Thyroid gland (tissue), 4 donors: ENCODE measurements at regions not wholly inside any gene's neighbourhood (a gene's known extent, or its start where the extent isn't known, plus 50 kb on each side); places are given as distances from the start of the nearest gene placed in this dataset. TPM values are rescaled to one million over a fixed set of nuclear protein-coding genes. Genes with fewer than 3 reads are reported as not detected.

ENCODE experiments used
- DNase-seq, 2 donors: peaks; one replicate each; pipeline ENCODE4 v3.0.0-alpha.2; 2019
- H3K27ac ChIP-seq, 3 donors: fragments of 200-600 bp; sonication (generic); 1 replicate in 2 of 3; 2 replicates in 1 of 3; pipeline ENCODE4 v1.5.1; 2016 to 2019; ENCODE audit warnings: mild to moderate bottlenecking in 1 of 3, moderate library complexity in 1 of 3
- H3K27me3 ChIP-seq: fragments of 200-600 bp; sonication (generic); one replicate; pipeline ENCODE4 v1.5.1; 2019
- H3K36me3 ChIP-seq, 2 donors: fragments of 200-600 bp; sonication (generic); one replicate each; pipeline ENCODE4 v1.5.1; 2016 to 2019
- H3K4me1 ChIP-seq, 2 donors: fragments of 200-600 bp; sonication (generic); one replicate each; pipeline ENCODE4 v1.5.1; 2017 to 2019
- H3K4me3 ChIP-seq, 3 donors: fragments of 200-600 bp; sonication (generic); replicated peaks in 1 of 3; 1 replicate in 2 of 3; 2 replicates in 1 of 3; pipeline ENCODE4 v1.5.1; 2016; ENCODE audit warnings: mild to moderate bottlenecking in 1 of 3
- H3K9me3 ChIP-seq: fragments of 200-600 bp; sonication (generic); one replicate; pipeline ENCODE4 v1.5.1; 2017
- POLR2A ChIP-seq, 2 donors: fragments of 450-650 bp; IDR thresholded peaks; one replicate each; pipeline ENCODE4 v1.6.1; 2017; ENCODE audit warnings: antibody characterized with exemption in 2 of 2, mild to moderate bottlenecking in 2 of 2, moderate library complexity in 1 of 2
- WGBS, 2 donors: methylation state at CpG; one replicate each; pipeline ENCODE4 v1.1.5; 2017; 5-methylcytosine and 5-hydroxymethylcytosine counted together
- intact Hi-C: fragments of 100-400 bp; cut with DNase I; formaldehyde crosslinking; loops from one replicate; pipeline ENCODE4 v1.15.1; 2023
- small RNA-seq: library from RNA; depleted of rRNA; stranded (forward); fragments of <200 nt; gene quantifications from one replicate; pipeline ENCODE3, GENCODE V24; 2016
- TF ChIP-seq, protein P1 (sequence below), 6 experiments: fragments of 200-600 bp in 3 of 6; fragments of 450-650 bp in 3 of 6; sonication (generic) in 3 of 6; IDR thresholded peaks; one replicate each; pipeline ENCODE4 v1.5.1; 2016 to 2019; ENCODE audit warnings: antibody characterized with exemption in 6 of 6, mild to moderate bottlenecking in 2 of 6, inconsistent platforms in 1 of 6, moderate library complexity in 1 of 6

DNA sequence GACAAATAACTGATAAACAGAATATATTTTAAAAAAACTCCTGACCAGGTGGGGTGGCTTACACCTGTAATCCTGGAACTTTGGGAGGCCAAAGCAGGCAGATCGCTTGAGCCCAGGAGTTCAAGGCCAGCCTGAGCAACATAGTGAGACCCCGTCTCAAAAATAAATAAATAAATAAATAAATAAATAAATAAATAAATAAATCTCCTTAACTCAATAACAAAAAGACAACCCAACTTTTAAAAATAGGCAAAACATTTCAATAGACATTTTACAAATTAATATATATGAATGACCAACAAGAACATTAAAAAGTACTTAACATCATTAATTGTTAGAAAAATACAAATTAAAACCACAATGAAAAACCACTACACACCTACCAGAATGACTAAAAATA is 56.2 kb upstream of the CAPRIN2 start:
- H3K27me3 ChIP-seq, result no peaks in the 10 kb centered on the region
- intact Hi-C loops, result no loop called here
- DNase-seq, result no peak
- TF ChIP-seq, protein P1, sequence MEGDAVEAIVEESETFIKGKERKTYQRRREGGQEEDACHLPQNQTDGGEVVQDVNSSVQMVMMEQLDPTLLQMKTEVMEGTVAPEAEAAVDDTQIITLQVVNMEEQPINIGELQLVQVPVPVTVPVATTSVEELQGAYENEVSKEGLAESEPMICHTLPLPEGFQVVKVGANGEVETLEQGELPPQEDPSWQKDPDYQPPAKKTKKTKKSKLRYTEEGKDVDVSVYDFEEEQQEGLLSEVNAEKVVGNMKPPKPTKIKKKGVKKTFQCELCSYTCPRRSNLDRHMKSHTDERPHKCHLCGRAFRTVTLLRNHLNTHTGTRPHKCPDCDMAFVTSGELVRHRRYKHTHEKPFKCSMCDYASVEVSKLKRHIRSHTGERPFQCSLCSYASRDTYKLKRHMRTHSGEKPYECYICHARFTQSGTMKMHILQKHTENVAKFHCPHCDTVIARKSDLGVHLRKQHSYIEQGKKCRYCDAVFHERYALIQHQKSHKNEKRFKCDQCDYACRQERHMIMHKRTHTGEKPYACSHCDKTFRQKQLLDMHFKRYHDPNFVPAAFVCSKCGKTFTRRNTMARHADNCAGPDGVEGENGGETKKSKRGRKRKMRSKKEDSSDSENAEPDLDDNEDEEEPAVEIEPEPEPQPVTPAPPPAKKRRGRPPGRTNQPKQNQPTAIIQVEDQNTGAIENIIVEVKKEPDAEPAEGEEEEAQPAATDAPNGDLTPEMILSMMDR (IDR thresholded peaks at IDR 0.05), result no peak
- TF ChIP-seq POLR2A (IDR thresholded peaks at IDR 0.05), result no peak
- WGBS, 2 donors, result 91 to 98% methylated on average over 2 of the region's 2 CpGs
- H3K4me3 ChIP-seq, result no peak overlapping the region
- H3K27ac ChIP-seq, result no peak overlapping the region
- no peaks in the 10 kb centered on the region for H3K36me3 ChIP-seq
- no peaks in the 10 kb centered on the region for H3K4me1 ChIP-seq
- no peaks in the 10 kb centered on the region for H3K9me3 ChIP-seq

DNA sequence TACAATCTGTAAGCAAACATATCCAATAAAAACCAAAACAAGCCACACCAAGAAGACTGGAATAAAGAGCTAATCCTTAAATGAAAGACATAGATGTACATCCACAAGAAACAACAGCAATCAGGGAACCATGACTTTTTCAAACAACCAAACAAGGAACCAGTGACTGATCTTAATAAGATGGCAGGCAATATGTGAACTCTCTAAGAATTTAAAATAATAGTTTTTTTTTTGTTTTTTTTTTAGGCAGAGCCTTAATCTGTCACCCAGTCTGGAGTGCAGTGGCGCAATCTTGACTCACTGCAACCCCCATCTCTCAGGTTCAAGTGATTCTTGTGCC is 52.9 kb upstream of the CAPRIN2 start:
- H3K4me3 ChIP-seq, result no peak overlapping the region
- no peaks in the 10 kb centered on the region for H3K36me3 ChIP-seq
- no peaks in the 10 kb centered on the region for H3K27me3 ChIP-seq
- H3K27ac ChIP-seq, result no peak overlapping the region
- H3K4me1 ChIP-seq, result no peaks in the 10 kb centered on the region
- no peaks in the 10 kb centered on the region for H3K9me3 ChIP-seq
- intact Hi-C loops, result loop anchor here (10.0 kb wide), 1 partner anchor 1283 kb away; no protein-coding TSS in a partner anchor
- TF ChIP-seq POLR2A (IDR thresholded peaks at IDR 0.05), result no peak
- TF ChIP-seq, protein P1 (IDR thresholded peaks at IDR 0.05), result no peak
- DNase-seq, result no peak
- WGBS, 2 donors, result 52 to 54% methylated on average over 1 of the region's 1 CpG

DNA sequence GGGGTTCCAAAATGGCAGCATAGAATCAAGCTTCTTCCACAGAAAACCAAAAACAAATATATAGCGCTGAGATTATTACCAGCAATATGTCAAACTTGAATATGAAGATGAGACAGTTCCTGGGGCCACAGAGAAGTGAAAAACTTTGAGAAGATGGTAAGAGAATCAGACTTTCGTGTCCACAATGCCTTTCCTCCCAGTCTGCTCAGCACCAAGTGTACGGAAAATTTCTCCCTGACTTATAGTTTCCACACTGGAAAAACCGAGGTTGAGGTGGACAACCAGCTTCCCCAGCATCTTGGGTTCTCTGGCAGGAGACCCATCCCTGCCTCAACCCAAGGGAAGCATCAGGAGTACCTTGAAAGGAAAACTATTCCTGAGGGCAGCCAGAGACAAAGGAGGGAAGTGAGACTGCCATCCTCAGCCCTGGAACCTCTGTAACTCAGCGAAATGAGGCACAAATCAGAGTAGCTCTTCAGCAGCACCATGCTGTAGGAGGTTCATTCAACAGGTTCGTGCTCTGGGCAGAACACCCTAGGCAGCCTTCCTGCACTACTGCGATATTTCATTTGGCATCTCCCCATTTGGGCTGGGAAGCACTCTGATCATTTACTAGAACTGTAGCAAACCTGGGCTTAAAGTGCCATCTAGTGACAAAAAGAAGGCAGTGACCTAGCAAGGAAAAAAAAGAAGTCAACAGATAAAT is 52.4 kb upstream of the CAPRIN2 start:
- intact Hi-C loops, result loop anchor here (10.0 kb wide), 1 partner anchor 1282 kb away; no protein-coding TSS in a partner anchor
- Histone ChIP-seq H3K36me3 (no peaks in the 10 kb centered on the region), H3K9me3 (no peaks in the 10 kb centered on the region), H3K27me3 (no peaks in the 10 kb centered on the region), H3K4me3 (no peak overlapping the region), H3K4me1 (no peaks in the 10 kb centered on the region), H3K27ac (no peak overlapping the region)
- DNase-seq, result peak; percentile 32 to 35
- WGBS, 2 donors, result 57 to 60% methylated on average over 7 of the region's 7 CpGs
- no peak for TF ChIP-seq POLR2A (IDR thresholded peaks at IDR 0.05)
- TF ChIP-seq, protein P1 (IDR thresholded peaks at IDR 0.05), result peak; percentile 42 to 97 (median 77)

DNA sequence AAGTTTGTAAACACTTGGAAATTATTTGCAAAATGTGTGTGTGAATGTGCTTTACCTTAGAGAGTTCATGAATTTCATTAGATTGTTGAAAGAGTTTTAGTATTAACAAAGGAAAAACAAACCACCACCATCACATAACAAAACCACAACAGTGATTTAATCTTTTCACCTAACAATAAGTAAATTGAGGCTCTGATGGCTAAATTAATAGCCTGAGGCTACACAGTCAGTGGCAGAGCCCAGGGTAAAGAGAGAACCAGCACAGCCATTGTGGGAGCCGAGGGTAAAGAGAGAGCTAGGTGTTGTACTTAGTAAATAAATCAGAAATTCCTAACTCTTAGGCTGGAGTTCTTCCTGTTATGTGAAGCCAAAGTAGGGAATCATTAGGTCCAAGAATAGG is 51.2 kb upstream of the CAPRIN2 start:
- TF ChIP-seq POLR2A (IDR thresholded peaks at IDR 0.05), result no peak
- TF ChIP-seq, protein P1 (IDR thresholded peaks at IDR 0.05), result no peak
- intact Hi-C loops, result loop anchor here (10.0 kb wide), 1 partner anchor 1281 kb away; no protein-coding TSS in a partner anchor
- 78 to 81% methylated on average over 1 of the region's 1 CpG for WGBS, 2 donors

More for the DNA sequence above, 51.2 kb upstream of the CAPRIN2 start:
- Histone ChIP-seq H3K27me3 (no peaks in the 10 kb centered on the region), H3K36me3 (no peaks in the 10 kb centered on the region), H3K9me3 (no peaks in the 10 kb centered on the region), H3K4me3 (no peak overlapping the region), H3K4me1 (no peaks in the 10 kb centered on the region), H3K27ac (no peak overlapping the region)
- DNase-seq, result no peak

Small RNAs in the stretch of these regions (small RNA-seq; reads per million reads assigned to genes)
- not detected for gene PPIAP44
